Aorta (tissue), 5 donors: ENCODE measurements at regions not wholly inside any gene's neighbourhood (a gene's known extent, or its start where the extent isn't known, plus 50 kb on each side); places are given as distances from the start of the nearest gene placed in this dataset.
A peak's percentile ranks its signal among the peaks of the same experiment; 100 is the strongest.

ENCODE experiments used
- ATAC-seq: fragments of 200-7000 bp; cut with Tn5 transposase; one replicate; pipeline ENCODE4 v1.9.1; 2022; ENCODE audit warnings: moderate library complexity; ENCODE audit not compliant: low FRiP score
- DNase-seq, 2 donors: peaks; one replicate each; pipeline ENCODE4 v3.0.0-alpha.2; 2020
- H3K27ac ChIP-seq, 2 donors: one replicate each; pipeline ENCODE4 v1.5.1; 2013; ENCODE audit warnings: low read length in 2 of 2, mild to moderate bottlenecking in 2 of 2, moderate library complexity in 2 of 2, control low read depth in 1 of 2, inconsistent platforms in 1 of 2, low read depth in 1 of 2
- H3K27me3 ChIP-seq, 2 donors: one replicate each; pipeline ENCODE4 v1.6.1; 2013; ENCODE audit warnings: control low read depth in 1 of 2, low read length in 1 of 2, mild to moderate bottlenecking in 1 of 2, moderate library complexity in 1 of 2; ENCODE audit not compliant: insufficient read depth in 2 of 2, control insufficient read depth in 1 of 2
- H3K36me3 ChIP-seq, 2 donors: one replicate each; pipeline ENCODE4 v1.6.1; 2013; ENCODE audit warnings: control low read depth in 1 of 2, low read length in 1 of 2, mild to moderate bottlenecking in 1 of 2; ENCODE audit not compliant: insufficient read depth in 2 of 2, control insufficient read depth in 1 of 2
- H3K4me1 ChIP-seq, 2 donors: one replicate each; pipeline ENCODE4 v1.6.1; 2013; ENCODE audit warnings: low read length in 2 of 2, control low read depth in 1 of 2, mild to moderate bottlenecking in 1 of 2, moderate library complexity in 1 of 2; ENCODE audit not compliant: insufficient read depth in 2 of 2, control insufficient read depth in 1 of 2
- H3K4me3 ChIP-seq, 2 donors: one replicate each; pipeline ENCODE4 v1.5.1; 2013; ENCODE audit warnings: low read length in 2 of 2, control low read depth in 1 of 2, mild to moderate bottlenecking in 1 of 2
- H3K9me3 ChIP-seq: one replicate; pipeline ENCODE4 v1.6.1; 2013; ENCODE audit warnings: mild to moderate bottlenecking, low read length; ENCODE audit not compliant: control insufficient read depth
- WGBS, 2 donors: extraction: QIAGEN DNeasy Blood & Tissue Kit; methylation state at CpG; one replicate each; pipeline ENCODE4 v1.1.7; 2013; 5-methylcytosine and 5-hydroxymethylcytosine counted together
- intact Hi-C, 2 donors: fragments of 100-400 bp; cut with DNase I; formaldehyde crosslinking; loops; one replicate each; pipeline versions ENCODE4 v1.14.2 to v1.15.0; 2022
- donor health status: healthy with polysubstance abuse.
- donor health status: Bipolar disorder and iron deficiency.
- donor health status: DM: no; HTN: no; CAD: no.
- donor health status: DM: no; HTN: no; CAD: no.
- donor health status: DM: yes; HTN: yes; CAD: no.

DNA sequence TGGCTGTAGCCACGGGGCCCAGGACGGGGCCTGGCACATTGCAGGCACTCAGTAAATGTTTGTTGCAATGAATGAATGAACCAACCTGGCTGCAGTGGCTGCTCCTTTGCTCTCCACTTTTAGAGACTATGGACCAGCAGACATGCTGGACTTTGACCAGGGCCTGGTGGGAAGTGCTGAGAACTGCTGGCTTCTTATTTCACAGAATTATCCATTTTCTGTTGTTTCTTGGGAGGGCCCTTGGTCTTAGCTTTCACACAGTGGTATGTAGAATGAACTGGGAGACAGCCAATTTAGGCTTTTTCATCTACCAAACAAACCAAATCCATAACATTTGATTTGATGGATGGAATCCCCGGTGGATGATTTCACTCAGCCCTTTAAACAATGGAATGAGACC, 78.0 kb upstream of the LHFPL2 start:
- 90 to 93% methylated on average over 3 of the region's 3 CpGs for WGBS, 2 donors
- Histone ChIP-seq H3K27me3 (no peaks in the 10 kb centered on the region), H3K27ac (no peak overlapping the region), H3K36me3 (no peaks in the 10 kb centered on the region), H3K9me3 (no peaks in the 10 kb centered on the region), H3K4me1 (no peaks in the 10 kb centered on the region), H3K4me3 (no peak overlapping the region)
- intact Hi-C loops, result no loop called here
- DNase-seq (no peak), ATAC-seq (no peak)

DNA sequence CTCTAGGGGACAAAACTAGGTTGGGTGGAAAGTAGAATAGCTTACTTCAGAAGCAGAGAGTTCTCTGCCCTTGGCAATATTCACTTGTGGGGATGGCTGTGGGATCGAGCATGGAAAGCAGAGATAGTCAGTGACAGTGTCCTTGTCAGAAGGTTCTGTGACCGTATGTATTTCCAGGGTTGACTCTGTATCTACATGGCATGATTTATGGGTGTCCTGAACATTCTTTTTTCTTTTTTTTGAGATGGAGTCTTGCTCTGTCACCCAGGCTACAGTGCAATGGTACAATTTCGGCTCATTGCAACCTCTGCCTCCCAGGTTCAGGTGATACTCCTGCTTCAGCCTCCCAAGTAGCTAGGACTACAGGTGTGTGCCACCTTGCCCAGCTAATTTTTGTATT, 77.4 kb upstream of the LHFPL2 start:
- no peak for DNase-seq
- H3K4me1 ChIP-seq, result no peaks in the 10 kb centered on the region
- no peak overlapping the region for H3K27ac ChIP-seq
- no peaks in the 10 kb centered on the region for H3K36me3 ChIP-seq
- no peaks in the 10 kb centered on the region for H3K27me3 ChIP-seq
- ATAC-seq, result no peak
- 96 to 97% methylated on average over 3 of the region's 3 CpGs for WGBS, 2 donors
- H3K4me3 ChIP-seq, result no peak overlapping the region
- H3K9me3 ChIP-seq, result no peaks in the 10 kb centered on the region
- intact Hi-C loops, result no loop called here

DNA sequence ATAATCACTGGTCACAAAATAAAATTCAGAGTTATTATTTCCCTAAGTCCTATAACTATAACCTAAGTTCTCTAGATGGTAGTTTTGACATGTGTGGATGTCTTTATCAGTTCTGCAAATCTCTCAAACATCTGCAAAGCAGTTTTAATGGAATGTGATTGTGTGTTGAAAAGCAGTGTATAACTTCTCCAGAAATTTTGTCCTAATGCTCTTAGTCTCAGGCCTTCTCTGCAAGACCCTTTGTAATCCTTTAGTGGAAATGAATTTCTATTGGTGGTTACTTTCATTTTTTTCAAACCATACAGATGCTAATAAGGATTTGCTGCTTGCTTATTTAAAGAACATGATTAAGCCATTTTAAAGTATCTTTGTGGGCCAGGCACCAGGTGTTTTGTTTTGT, 75.5 kb upstream of the LHFPL2 start:
- Histone ChIP-seq H3K27ac (no peak overlapping the region), H3K9me3 (no peaks in the 10 kb centered on the region), H3K27me3 (no peaks in the 10 kb centered on the region), H3K36me3 (no peaks in the 10 kb centered on the region), H3K4me1 (no peaks in the 10 kb centered on the region), H3K4me3 (no peak overlapping the region)
- DNase-seq, result no peak
- ATAC-seq, result no peak
- intact Hi-C loops, result no loop called here

DNA sequence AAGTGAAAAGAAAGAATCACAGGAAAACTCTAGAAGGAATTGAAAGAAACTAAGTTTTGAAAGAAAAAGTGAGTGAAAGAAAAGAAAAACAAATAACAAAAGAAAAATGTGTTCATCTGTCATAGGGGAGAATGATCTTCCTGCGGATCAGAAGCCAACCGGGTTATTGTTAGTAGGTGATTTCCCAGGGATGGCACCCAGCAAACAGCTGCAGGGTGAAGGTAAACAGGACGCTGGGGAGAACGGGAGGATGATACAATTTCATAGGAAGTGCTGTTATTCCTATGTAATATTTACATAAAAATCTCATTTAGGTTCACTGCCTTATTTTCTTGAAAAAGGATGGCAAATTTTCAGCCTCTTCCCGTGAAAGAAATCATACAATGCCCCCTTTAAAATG, 72.4 kb upstream of the LHFPL2 start:
- 60 to 64% methylated on average over 5 of the region's 5 CpGs for WGBS, 2 donors

DNA sequence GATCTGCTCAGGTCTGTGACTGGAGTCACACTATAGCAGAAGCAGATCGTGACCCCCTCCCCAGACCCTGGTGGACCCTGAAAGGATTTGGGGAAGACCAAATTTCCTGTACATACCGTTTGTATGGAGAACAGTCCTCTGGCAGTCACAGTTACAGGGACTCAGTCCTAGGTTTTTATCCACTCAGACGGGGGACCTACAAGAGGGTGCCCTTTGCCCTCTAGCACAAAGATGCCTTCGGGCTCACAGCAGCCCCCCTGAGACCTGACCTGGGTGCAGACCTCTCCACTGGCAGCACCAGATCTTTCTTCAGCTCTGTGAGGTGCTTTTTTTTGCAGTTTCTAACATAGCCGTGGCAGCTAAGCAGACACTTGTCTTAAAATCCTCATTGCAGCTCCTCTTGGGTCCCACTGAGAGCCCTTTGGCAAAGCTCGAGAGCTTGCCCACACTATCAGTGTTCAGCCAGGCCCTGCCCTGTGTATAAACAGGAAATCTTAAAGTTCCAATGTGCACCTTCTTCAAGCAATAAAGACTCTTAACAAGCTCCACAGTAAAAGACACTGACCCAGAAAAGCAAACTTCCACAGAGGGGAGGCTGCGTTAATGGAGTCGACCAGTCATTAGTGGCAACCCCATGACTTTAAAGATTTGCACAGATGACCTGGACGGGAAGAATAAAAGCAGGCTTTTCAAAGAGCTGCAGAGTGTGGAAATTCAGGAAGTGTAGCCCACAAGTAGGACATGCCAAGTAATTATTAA, 71.8 kb upstream of the LHFPL2 start:
- H3K27me3 ChIP-seq, result no peaks in the 10 kb centered on the region
- no peak for ATAC-seq
- DNase-seq, result no peak
- 35 to 42% methylated on average over 9 of the region's 9 CpGs for WGBS, 2 donors
- no peaks in the 10 kb centered on the region for H3K36me3 ChIP-seq
- no peak overlapping the region for H3K27ac ChIP-seq
- H3K4me1 ChIP-seq, result no peaks in the 10 kb centered on the region
- intact Hi-C loops, result no loop called here
- H3K9me3 ChIP-seq, result no peaks in the 10 kb centered on the region
- no peak overlapping the region for H3K4me3 ChIP-seq

More for the DNA sequence above, 72.4 kb upstream of the LHFPL2 start:
- H3K4me3 ChIP-seq, result no peak overlapping the region
- no peak overlapping the region for H3K27ac ChIP-seq
- DNase-seq (no peak), ATAC-seq (no peak)
- no peaks in the 10 kb centered on the region for H3K27me3 ChIP-seq
- intact Hi-C loops, result no loop called here
- H3K36me3 ChIP-seq, result no peaks in the 10 kb centered on the region
- H3K9me3 ChIP-seq, result no peaks in the 10 kb centered on the region
- H3K4me1 ChIP-seq, result no peaks in the 10 kb centered on the region

DNA sequence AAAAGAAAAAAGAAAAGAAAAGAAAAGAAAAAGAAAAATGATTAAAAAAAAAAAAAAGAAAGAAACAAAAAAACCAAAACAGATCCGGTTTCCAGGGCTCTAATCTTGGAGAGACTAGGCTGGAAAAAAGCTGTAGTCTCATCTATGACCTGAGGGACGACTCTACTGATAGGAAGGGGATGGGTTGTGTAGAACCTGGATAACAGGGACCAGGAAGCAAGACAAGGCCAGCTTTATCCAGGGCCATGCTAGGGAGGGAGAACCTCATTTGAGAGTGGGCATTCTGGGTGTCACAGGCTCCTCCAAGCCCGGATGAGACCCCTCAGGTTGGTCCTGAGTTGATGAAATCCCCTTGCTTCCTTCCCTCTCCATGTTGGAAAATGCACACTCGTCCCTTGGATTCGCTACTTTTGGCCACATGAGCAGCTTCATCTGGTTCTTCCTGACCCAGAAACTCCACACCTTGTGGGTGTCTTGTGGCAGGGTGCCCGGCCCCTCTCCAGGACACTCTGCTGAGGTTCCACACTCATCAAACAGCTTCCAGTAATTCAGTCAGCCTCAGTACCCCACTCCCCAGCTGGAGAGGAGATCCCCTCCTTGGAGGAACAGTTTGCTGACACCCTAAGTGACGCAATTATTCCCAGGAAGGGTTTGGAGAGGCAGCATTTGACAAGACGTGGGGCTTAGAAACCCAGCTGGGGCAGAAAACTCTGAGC, 71.1 kb upstream of the LHFPL2 start:
- intact Hi-C loops, result no loop called here
- DNase-seq (no peak), ATAC-seq (no peak)
- Histone ChIP-seq H3K36me3 (no peaks in the 10 kb centered on the region), H3K4me3 (no peak overlapping the region), H3K4me1 (no peaks in the 10 kb centered on the region), H3K27ac (no peak overlapping the region), H3K27me3 (no peaks in the 10 kb centered on the region), H3K9me3 (no peaks in the 10 kb centered on the region)
- 76 to 84% methylated on average over 8 of the region's 8 CpGs for WGBS, 2 donors

DNA sequence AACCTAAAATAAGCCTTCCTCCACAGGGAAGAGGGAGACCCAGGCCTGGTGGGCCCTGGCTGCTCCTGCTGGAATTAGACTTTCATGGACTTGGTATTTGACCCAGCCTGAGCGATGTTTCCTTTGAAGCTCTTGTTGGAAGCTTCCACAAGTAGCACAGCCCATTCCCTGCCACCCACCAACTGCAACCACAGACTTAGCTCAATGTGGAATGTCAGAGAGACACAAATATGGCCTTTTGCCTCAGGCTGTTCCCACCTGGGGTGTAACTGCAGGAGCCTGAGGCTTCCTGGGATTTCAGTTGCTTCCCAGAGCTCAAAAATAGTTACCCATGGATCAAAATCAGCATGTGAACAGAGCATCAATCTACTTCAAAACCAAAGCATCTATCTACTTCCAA, 70.3 kb upstream of the LHFPL2 start:
- Histone ChIP-seq H3K27me3 (no peaks in the 10 kb centered on the region), H3K36me3 (no peaks in the 10 kb centered on the region), H3K27ac (no peak overlapping the region), H3K4me3 (no peak overlapping the region), H3K9me3 (no peaks in the 10 kb centered on the region), H3K4me1 (no peaks in the 10 kb centered on the region)
- ATAC-seq, result peak; percentile 36
- WGBS, 2 donors, result 92 to 100% methylated on average over 1 of the region's 1 CpG
- no peak for DNase-seq
- intact Hi-C loops, result no loop called here

DNA sequence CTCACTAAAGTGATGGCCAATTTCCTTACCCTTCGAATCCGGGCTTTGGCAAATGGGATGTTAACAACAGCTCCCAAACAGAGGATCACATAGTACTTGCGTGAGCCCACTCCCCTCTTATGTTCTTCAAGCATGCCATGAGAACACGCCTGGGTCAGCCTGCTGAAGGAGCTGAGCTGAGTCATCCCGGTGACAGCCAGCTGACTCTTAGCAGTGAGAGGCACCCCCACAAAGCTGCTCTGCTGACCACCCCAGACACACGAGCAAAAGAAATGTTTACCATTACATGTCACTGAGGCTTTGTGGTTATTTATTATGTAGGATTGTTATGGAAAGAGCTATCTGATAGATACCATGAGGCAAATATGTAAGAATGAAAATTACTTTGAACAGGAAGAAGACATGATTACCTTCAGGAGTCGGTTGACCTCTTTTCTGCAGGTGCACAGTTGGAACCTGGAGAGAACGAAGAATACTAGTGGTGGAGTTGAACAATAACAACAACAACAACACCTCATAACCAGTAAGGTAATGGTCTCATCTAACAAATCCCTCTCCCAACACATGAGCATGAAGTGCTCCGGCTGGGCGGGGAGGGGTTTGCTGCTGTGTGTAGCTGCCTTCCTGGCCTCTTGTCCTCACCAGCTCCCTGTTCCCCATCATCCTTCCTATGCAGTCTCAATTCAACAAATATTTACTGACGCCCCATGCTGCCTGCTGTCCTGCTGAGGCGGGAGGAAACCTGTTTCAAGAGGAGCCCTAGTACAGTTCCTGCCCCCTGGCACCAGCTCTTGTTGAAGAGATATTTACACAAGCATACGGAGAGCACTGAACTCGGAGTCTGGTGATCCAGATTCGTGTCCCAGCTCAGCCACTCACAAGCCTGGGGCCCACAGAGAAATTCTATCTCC, 69.4 kb upstream of the LHFPL2 start:
- Histone ChIP-seq H3K27ac (no peak overlapping the region), H3K4me1 (no peaks in the 10 kb centered on the region), H3K36me3 (no peaks in the 10 kb centered on the region), H3K9me3 (no peaks in the 10 kb centered on the region), H3K27me3 (no peaks in the 10 kb centered on the region), H3K4me3 (no peak overlapping the region)
- DNase-seq, result no peak
- WGBS, 2 donors, result 89 to 92% methylated on average over 15 of the region's 15 CpGs
- no peak for ATAC-seq
- intact Hi-C loops, result no loop called here
